ENCODE measurements at regions not wholly inside any gene's neighbourhood (a gene's known extent, or its start where the extent isn't known, plus 50 kb on each side); places are given as distances from the start of the nearest gene placed in this dataset.

GRCh38 chr6:48917233-48917632 lies 545.8 kb downstream of the MMUT start:
- TF ChIP-seq CTCF (IDR thresholded peaks at IDR 0.05): no peak
- TF ChIP-seq POLR2A (IDR thresholded peaks at IDR 0.05): no peak

All from testis (tissue), 2 donors.